CD4-positive, alpha-beta T cell treated with Interferon gamma for 1 hour (primary cell): ENCODE measurements at regions not wholly inside any gene's neighbourhood (a gene's known extent, or its start where the extent isn't known, plus 50 kb on each side); places are given as distances from the start of the nearest gene placed in this dataset.

Experiments
- DNase-seq: peaks from one replicate; pipeline ENCODE4 v3.0.0-alpha.2; 2020

- no peak for DNase-seq
Observed at GRCh38 chr17:71247441-71248015, 873.3 kb upstream of the SOX9 start.

- DNase-seq: no peak
Observed at GRCh38 chr17:71251276-71251675, 869.5 kb upstream of the SOX9 start.

- no peak for DNase-seq
Observed at GRCh38 chr17:71251951-71252350, 868.9 kb upstream of the SOX9 start.

- no peak for DNase-seq
Observed at GRCh38 chr17:71252436-71252835, 868.4 kb upstream of the SOX9 start.

- no peak for DNase-seq
Observed at GRCh38 chr17:71257096-71257495, 863.7 kb upstream of the SOX9 start.

- DNase-seq: no peak
Observed at GRCh38 chr17:71260366-71260940, 860.4 kb upstream of the SOX9 start.

GRCh38 chr17:71262586-71262985 lies 858.2 kb upstream of the SOX9 start:
- no peak for DNase-seq

- no peak for DNase-seq
Observed at GRCh38 chr17:71267668-71268067, 853.2 kb upstream of the SOX9 start.

GRCh38 chr17:71269201-71269600 lies 851.6 kb upstream of the SOX9 start:
- DNase-seq: no peak

- DNase-seq: no peak
Observed at GRCh38 chr17:71273441-71273840, 847.4 kb upstream of the SOX9 start.

- DNase-seq: no peak
Observed at GRCh38 chr17:71276079-71276478, 844.7 kb upstream of the SOX9 start.

- DNase-seq: no peak
Observed at GRCh38 chr17:71283486-71283885, 837.3 kb upstream of the SOX9 start.

- DNase-seq: no peak
Observed at GRCh38 chr17:71284032-71284755, 836.6 kb upstream of the SOX9 start.

GRCh38 chr17:71286625-71287024 lies 834.2 kb upstream of the SOX9 start:
- no peak for DNase-seq

GRCh38 chr17:71287071-71287823 lies 833.6 kb upstream of the SOX9 start:
- no peak for DNase-seq

GRCh38 chr17:71292006-71292405 lies 828.8 kb upstream of the SOX9 start:
- DNase-seq: no peak

- no peak for DNase-seq
Observed at GRCh38 chr17:71296005-71296404, 824.8 kb upstream of the SOX9 start.

GRCh38 chr17:71301063-71301462 lies 819.8 kb upstream of the SOX9 start:
- no peak for DNase-seq

- DNase-seq: no peak
Observed at GRCh38 chr17:71302721-71303549, 817.9 kb upstream of the SOX9 start.

- no peak for DNase-seq
Observed at GRCh38 chr17:71304498-71305158, 816.2 kb upstream of the SOX9 start.

GRCh38 chr17:71313866-71314265 lies 807.0 kb upstream of the SOX9 start:
- DNase-seq: no peak

GRCh38 chr17:71315568-71315967 lies 805.3 kb upstream of the SOX9 start:
- no peak for DNase-seq
